Stimulated activated CD4-positive, alpha-beta T cell treated with anti-CD3 and anti-CD28 coated beads, Interleukin-4, amount 100 ng/mL, for 48 hours (primary cell): ENCODE measurements at regions not wholly inside any gene's neighbourhood (a gene's known extent, or its start where the extent isn't known, plus 50 kb on each side); places are given as distances from the start of the nearest gene placed in this dataset.

ENCODE experiments used
- DNase-seq, 2 donors: peaks; one replicate each; pipeline ENCODE4 v3.0.0-alpha.2; 2020; ENCODE audit warnings: low read depth in 2 of 2

- no peak for DNase-seq
Measured at GRCh38 chr6:41404182-41404845, 68.9 kb downstream of the NCR2 start.

GRCh38 chr6:41405941-41406727 lies 70.7 kb downstream of the NCR2 start:
- DNase-seq: no peak

- no peak for DNase-seq
Measured at GRCh38 chr6:41406728-41407489, 71.5 kb downstream of the NCR2 start.

- no peak for DNase-seq
Measured at GRCh38 chr6:41408576-41408975, 73.2 kb downstream of the NCR2 start.

- no peak for DNase-seq
Measured at GRCh38 chr6:41408982-41409381, 73.6 kb downstream of the NCR2 start.

- no peak for DNase-seq
Measured at GRCh38 chr6:41409489-41409888, 74.1 kb downstream of the NCR2 start.

GRCh38 chr6:41411961-41412360 lies 76.6 kb downstream of the NCR2 start:
- DNase-seq: no peak

- no peak for DNase-seq
Measured at GRCh38 chr6:41413250-41413649, 77.8 kb downstream of the NCR2 start.

GRCh38 chr6:41416501-41416837 lies 81.1 kb downstream of the NCR2 start:
- DNase-seq: no peak

GRCh38 chr6:41418741-41419140 lies 83.3 kb downstream of the NCR2 start:
- DNase-seq: no peak

- no peak for DNase-seq
Measured at GRCh38 chr6:41419385-41419784, 84.0 kb downstream of the NCR2 start.

GRCh38 chr6:41420186-41420585 lies 84.8 kb downstream of the NCR2 start:
- no peak for DNase-seq

GRCh38 chr6:41422161-41422560 lies 86.8 kb downstream of the NCR2 start:
- DNase-seq: no peak

GRCh38 chr6:41423002-41423401 lies 87.6 kb downstream of the NCR2 start:
- DNase-seq: no peak

- DNase-seq: peak; percentile 69 to 86
Measured at GRCh38 chr6:41424370-41425058, 89.1 kb downstream of the NCR2 start.

GRCh38 chr6:41425511-41425910 lies 90.1 kb downstream of the NCR2 start:
- no peak for DNase-seq

GRCh38 chr6:41426438-41426851 lies 91.0 kb downstream of the NCR2 start:
- DNase-seq: no peak

- no peak for DNase-seq
Measured at GRCh38 chr6:41426888-41427641, 91.7 kb downstream of the NCR2 start.

- DNase-seq: no peak
Measured at GRCh38 chr6:41427642-41428335, 92.4 kb downstream of the NCR2 start.

- no peak for DNase-seq
Measured at GRCh38 chr6:41428336-41428995, 93.1 kb downstream of the NCR2 start.
